Smooth muscle cell (in vitro differentiated cells): ENCODE measurements at regions not wholly inside any gene's neighbourhood (a gene's known extent, or its start where the extent isn't known, plus 50 kb on each side); places are given as distances from the start of the nearest gene placed in this dataset.
A peak's percentile ranks its signal among the peaks of the same experiment; 100 is the strongest.

ENCODE experiments used
- DNase-seq: peaks from one replicate; lab custom pipeline; 2025; ENCODE audit not compliant: unreplicated experiment; lab: John Stamatoyannopoulos, UW
- H2AFZ ChIP-seq: fragments of 200-600 bp; sonication (generic); 2 replicates; pipeline ENCODE4 v1.6.0; 2016; ENCODE audit warnings: antibody characterized with exemption, low read depth, mild to moderate bottlenecking
- H3F3A ChIP-seq: fragments of 200-600 bp; sonication (generic); 2 replicates; pipeline ENCODE4 v1.6.0; 2017; ENCODE audit warnings: antibody characterized with exemption, low read depth
- H3K27ac ChIP-seq: fragments of 200-600 bp; sonication (generic); 2 replicates; pipeline ENCODE4 v1.5.1; 2016; ENCODE audit warnings: low read depth, mild to moderate bottlenecking
- H3K27me3 ChIP-seq: fragments of 200-600 bp; sonication (generic); 2 replicates; pipeline ENCODE4 v1.6.1; 2016; ENCODE audit warnings: low read depth, mild to moderate bottlenecking
- H3K36me3 ChIP-seq: fragments of 200-600 bp; sonication (generic); 2 replicates; pipeline ENCODE4 v1.5.1; 2016; ENCODE audit warnings: low read depth
- H3K4me1 ChIP-seq: fragments of 200-600 bp; sonication (generic); 2 replicates; pipeline ENCODE4 v1.5.1; 2016; ENCODE audit warnings: low read depth
- H3K4me2 ChIP-seq: fragments of 200-600 bp; sonication (generic); 2 replicates; pipeline ENCODE4 v1.6.0; 2016; ENCODE audit warnings: mild to moderate bottlenecking
- H3K4me3 ChIP-seq: fragments of 200-600 bp; sonication (generic); 2 replicates; pipeline ENCODE4 v1.5.1; 2016; ENCODE audit warnings: mild to moderate bottlenecking
- H3K79me2 ChIP-seq: fragments of 200-600 bp; sonication (generic); 2 replicates; pipeline ENCODE4 v1.6.0; 2016; ENCODE audit warnings: low read depth, mild to moderate bottlenecking
- H3K9ac ChIP-seq: fragments of 200-600 bp; sonication (generic); 2 replicates; pipeline ENCODE4 v1.6.0; 2016; ENCODE audit warnings: low read depth
- H3K9me3 ChIP-seq: fragments of 200-600 bp; sonication (generic); replicated peaks from 2 replicates; pipeline ENCODE4 v1.5.1; 2016; ENCODE audit warnings: low read depth
- H4K20me1 ChIP-seq: fragments of 200-600 bp; sonication (generic); 2 replicates; pipeline ENCODE4 v1.6.0; 2016; ENCODE audit warnings: low read depth
- CTCF ChIP-seq: fragments of 200-600 bp; sonication (generic); IDR thresholded peaks from 2 replicates; pipeline ENCODE4 v1.5.1; 2017; ENCODE audit warnings: borderline replicate concordance, mild to moderate bottlenecking, antibody characterized with exemption; ENCODE audit not compliant: insufficient read depth, poor library complexity, severe bottlenecking
- WGBS: methylation state at CpG from one replicate; pipeline ENCODE4 v1.1.7; 2016; ENCODE audit warnings: low lambda C conversion rate; 5-methylcytosine and 5-hydroxymethylcytosine counted together

GRCh38 chr4:123893011-123893981 lies 496.7 kb downstream of the SPRY1 start:
- Histone ChIP-seq H3K79me2 (no peaks in the 10 kb centered on the region), H4K20me1 (no peaks in the 10 kb centered on the region), H3K4me1 (no peaks in the 10 kb centered on the region), H3K36me3 (no peaks in the 10 kb centered on the region), H3K9ac (no peak overlapping the region), H2AFZ (peak overlapping the region; percentile 55), H3K27me3 (no peaks in the 10 kb centered on the region), H3F3A (peaks cover 4% of the 10 kb centered on the region), H3K4me3 (peak overlapping the region; percentile 4), H3K27ac (peak overlapping the region; percentile 59), H3K9me3 (no peaks in the 10 kb centered on the region), H3K4me2 (peak overlapping the region; percentile 65)
- DNase-seq: no peak
- WGBS: 50% methylated on average over 9 of the region's 9 CpGs
- no peak for TF ChIP-seq CTCF

- Histone ChIP-seq H2AFZ (no peak overlapping the region), H3K27me3 (no peaks in the 10 kb centered on the region), H3K9ac (no peak overlapping the region), H3K36me3 (no peaks in the 10 kb centered on the region), H3F3A (peaks cover 4% of the 10 kb centered on the region), H3K79me2 (no peaks in the 10 kb centered on the region), H4K20me1 (no peaks in the 10 kb centered on the region), H3K4me1 (no peaks in the 10 kb centered on the region), H3K4me2 (no peak overlapping the region), H3K9me3 (no peaks in the 10 kb centered on the region), H3K27ac (no peak overlapping the region), H3K4me3 (no peak overlapping the region)
- no peak for TF ChIP-seq CTCF
- no peak for DNase-seq
Measured at GRCh38 chr4:123896446-123897071, 500.0 kb downstream of the SPRY1 start.

GRCh38 chr4:123898946-123899666 lies 502.5 kb downstream of the SPRY1 start:
- H3K27me3 ChIP-seq: no peaks in the 10 kb centered on the region
- WGBS: 93% methylated on average over 2 of the region's 2 CpGs
- H3K79me2 ChIP-seq: no peaks in the 10 kb centered on the region
- no peak overlapping the region for H2AFZ ChIP-seq
- no peaks in the 10 kb centered on the region for H4K20me1 ChIP-seq
- H3K4me1 ChIP-seq: no peaks in the 10 kb centered on the region
- no peak overlapping the region for H3K9ac ChIP-seq
- no peaks in the 10 kb centered on the region for H3F3A ChIP-seq
- H3K4me2 ChIP-seq: no peak overlapping the region
- no peak for TF ChIP-seq CTCF
- H3K36me3 ChIP-seq: no peaks in the 10 kb centered on the region
- DNase-seq: no peak
- no peak overlapping the region for H3K4me3 ChIP-seq
- H3K9me3 ChIP-seq: no peaks in the 10 kb centered on the region
- no peak overlapping the region for H3K27ac ChIP-seq
